ENCODE measurements at regions not wholly inside any gene's neighbourhood (a gene's known extent, or its start where the extent isn't known, plus 50 kb on each side); places are given as distances from the start of the nearest gene placed in this dataset.

- H3K4me3 ChIP-seq: no peak overlapping the region
- H3K27ac ChIP-seq: no peak overlapping the region
- no peak for ATAC-seq
- H3K4me1 ChIP-seq: peaks cover 7% of the 10 kb centered on the region
- intact Hi-C loops (cut with DNase I): no loop called here
- DNase-seq: no peak
- WGBS, 2 donors: 81 to 90% methylated on average over 5 of the region's 5 CpGs
- TF ChIP-seq POLR2A (IDR thresholded peaks at IDR 0.05): no peak
- TF ChIP-seq, protein P1, sequence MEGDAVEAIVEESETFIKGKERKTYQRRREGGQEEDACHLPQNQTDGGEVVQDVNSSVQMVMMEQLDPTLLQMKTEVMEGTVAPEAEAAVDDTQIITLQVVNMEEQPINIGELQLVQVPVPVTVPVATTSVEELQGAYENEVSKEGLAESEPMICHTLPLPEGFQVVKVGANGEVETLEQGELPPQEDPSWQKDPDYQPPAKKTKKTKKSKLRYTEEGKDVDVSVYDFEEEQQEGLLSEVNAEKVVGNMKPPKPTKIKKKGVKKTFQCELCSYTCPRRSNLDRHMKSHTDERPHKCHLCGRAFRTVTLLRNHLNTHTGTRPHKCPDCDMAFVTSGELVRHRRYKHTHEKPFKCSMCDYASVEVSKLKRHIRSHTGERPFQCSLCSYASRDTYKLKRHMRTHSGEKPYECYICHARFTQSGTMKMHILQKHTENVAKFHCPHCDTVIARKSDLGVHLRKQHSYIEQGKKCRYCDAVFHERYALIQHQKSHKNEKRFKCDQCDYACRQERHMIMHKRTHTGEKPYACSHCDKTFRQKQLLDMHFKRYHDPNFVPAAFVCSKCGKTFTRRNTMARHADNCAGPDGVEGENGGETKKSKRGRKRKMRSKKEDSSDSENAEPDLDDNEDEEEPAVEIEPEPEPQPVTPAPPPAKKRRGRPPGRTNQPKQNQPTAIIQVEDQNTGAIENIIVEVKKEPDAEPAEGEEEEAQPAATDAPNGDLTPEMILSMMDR (IDR thresholded peaks at IDR 0.05): no peak
- H3K36me3 ChIP-seq (replicated peaks in 1 of 2; ENCODE audit: insufficient read depth in 1 of 2, low read depth in 2 of 2): no peaks in the 10 kb centered on the region
- no peaks in the 10 kb centered on the region for H3K9me3 ChIP-seq
- no peaks in the 10 kb centered on the region for H3K27me3 ChIP-seq
Measured at GRCh38 chr10:29881811-29882210, 177.6 kb downstream of the JCAD start.

DNA sequence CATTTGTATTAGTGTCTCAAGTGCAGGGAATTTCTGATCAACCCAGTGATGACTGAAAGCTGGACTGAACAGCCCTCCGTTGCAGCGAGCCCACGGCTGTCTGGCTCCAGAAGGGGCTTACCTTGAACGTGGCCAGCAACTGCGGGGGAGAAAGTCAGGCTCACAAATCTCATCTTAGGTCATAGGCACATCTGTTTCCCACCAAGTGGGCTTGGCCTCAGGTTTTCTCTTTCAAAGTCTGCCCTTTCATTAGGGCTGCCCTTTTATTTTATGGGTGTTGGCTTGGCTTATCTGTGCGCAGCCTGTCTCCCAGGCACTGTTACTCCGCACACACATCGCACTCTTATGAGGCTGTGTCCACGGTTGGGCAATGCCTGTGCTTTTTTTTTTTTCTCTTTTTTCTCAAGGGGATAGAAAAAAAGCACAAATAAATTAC, 178.0 kb downstream of the JCAD start:
- TF ChIP-seq, protein P1 (IDR thresholded peaks at IDR 0.05): no peak
- TF ChIP-seq POLR2A (IDR thresholded peaks at IDR 0.05): no peak
- Histone ChIP-seq H3K27me3 (no peaks in the 10 kb centered on the region), H3K9me3 (no peaks in the 10 kb centered on the region), H3K36me3 (replicated peaks in 1 of 2; ENCODE audit: insufficient read depth in 1 of 2, low read depth in 2 of 2) (no peaks in the 10 kb centered on the region), H3K4me3 (no peak overlapping the region), H3K27ac (no peak overlapping the region), H3K4me1 (peaks cover 7% of the 10 kb centered on the region)
- ATAC-seq: no peak
- WGBS, 2 donors: 65 to 85% methylated on average over 9 of the region's 9 CpGs
- DNase-seq: no peak
- intact Hi-C loops (cut with DNase I): no loop called here

GRCh38 chr10:29880856-29881255, 178.5 kb downstream of the JCAD start:
- no peaks in the 10 kb centered on the region for H3K27me3 ChIP-seq
- H3K27ac ChIP-seq: no peak overlapping the region
- TF ChIP-seq, protein P1 (IDR thresholded peaks at IDR 0.05): no peak
- TF ChIP-seq POLR2A (IDR thresholded peaks at IDR 0.05): no peak
- ATAC-seq (no peak), DNase-seq (no peak)
- no peaks in the 10 kb centered on the region for H3K36me3 ChIP-seq (replicated peaks in 1 of 2; ENCODE audit: insufficient read depth in 1 of 2, low read depth in 2 of 2)
- H3K9me3 ChIP-seq: no peaks in the 10 kb centered on the region
- WGBS, 2 donors: 77 to 78% methylated on average over 5 of the region's 5 CpGs
- intact Hi-C loops (cut with DNase I): no loop called here
- peaks cover 7% of the 10 kb centered on the region for H3K4me1 ChIP-seq
- H3K4me3 ChIP-seq: no peak overlapping the region

DNA sequence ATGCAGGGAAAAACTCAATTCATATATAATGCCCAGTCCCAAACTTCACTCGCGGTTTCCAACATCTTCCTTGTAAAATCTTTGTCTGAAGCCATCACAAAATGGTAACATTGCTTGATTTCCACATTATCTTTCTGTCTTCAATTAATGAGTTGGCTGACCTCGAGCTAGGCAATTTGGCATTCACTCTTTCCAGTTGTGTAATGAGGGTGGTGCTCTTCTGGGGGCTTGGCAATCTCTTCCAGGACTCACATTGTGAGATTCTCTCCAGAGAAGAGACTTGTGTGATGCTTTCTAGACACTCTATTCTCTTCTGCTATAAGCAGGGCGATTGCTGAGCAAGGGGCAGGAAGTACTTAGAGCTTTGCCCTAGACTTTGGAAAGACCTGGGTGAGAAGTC, 179.5 kb downstream of the JCAD start:
- Histone ChIP-seq H3K4me1 (peaks cover 7% of the 10 kb centered on the region), H3K27ac (no peak overlapping the region), H3K27me3 (no peaks in the 10 kb centered on the region), H3K9me3 (no peaks in the 10 kb centered on the region), H3K4me3 (no peak overlapping the region), H3K36me3 (replicated peaks in 1 of 2; ENCODE audit: insufficient read depth in 1 of 2, low read depth in 2 of 2) (no peaks in the 10 kb centered on the region)
- WGBS, 2 donors: 64 to 77% methylated on average over 4 of the region's 4 CpGs
- TF ChIP-seq, protein P1 (IDR thresholded peaks at IDR 0.05): no peak
- TF ChIP-seq POLR2A (IDR thresholded peaks at IDR 0.05): no peak
- no peak for DNase-seq
- no peak for ATAC-seq
- intact Hi-C loops (cut with DNase I): no loop called here

DNA sequence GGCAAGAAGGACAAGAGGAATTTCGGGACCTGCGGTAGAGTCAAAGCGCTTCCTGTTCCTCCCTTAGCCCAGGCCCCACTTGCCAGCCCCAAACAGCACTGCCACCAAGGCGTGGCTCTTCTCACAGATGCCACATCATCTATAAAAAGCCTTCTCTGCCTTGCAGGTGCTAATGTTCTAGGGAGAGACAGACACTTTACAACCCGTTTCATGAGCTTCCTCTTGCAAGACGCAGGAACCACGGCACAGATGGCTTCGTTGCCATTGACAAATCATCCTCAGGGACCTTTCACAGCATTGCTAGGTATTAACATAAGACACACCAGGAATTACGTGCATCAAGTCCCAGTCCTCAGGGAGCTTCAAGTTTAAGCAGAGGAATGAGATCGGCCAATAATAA, 180.9 kb downstream of the JCAD start:
- WGBS, 2 donors: 78 to 81% methylated on average over 10 of the region's 10 CpGs
- Histone ChIP-seq H3K27ac (peak overlapping the region in 3 of 4 donors; percentile 23 to 60 (median 43)), H3K9me3 (no peaks in the 10 kb centered on the region), H3K27me3 (no peaks in the 10 kb centered on the region), H3K4me1 (peaks cover 7% of the 10 kb centered on the region), H3K4me3 (no peak overlapping the region), H3K36me3 (replicated peaks in 1 of 2; ENCODE audit: insufficient read depth in 1 of 2, low read depth in 2 of 2) (no peaks in the 10 kb centered on the region)
- TF ChIP-seq, protein P1 (IDR thresholded peaks at IDR 0.05): no peak
- no peak for TF ChIP-seq POLR2A (IDR thresholded peaks at IDR 0.05)
- no peak for DNase-seq
- intact Hi-C loops (cut with DNase I): no loop called here
- ATAC-seq: no peak
